ENCODE measurements at regions not wholly inside any gene's neighbourhood (a gene's known extent, or its start where the extent isn't known, plus 50 kb on each side); places are given as distances from the start of the nearest gene placed in this dataset.
"Not testable (repeated sequence)": the region's sequence is repeated elsewhere in the genome, so short reads cannot be mapped to it uniquely, and the experiment has no call there.

DNA sequence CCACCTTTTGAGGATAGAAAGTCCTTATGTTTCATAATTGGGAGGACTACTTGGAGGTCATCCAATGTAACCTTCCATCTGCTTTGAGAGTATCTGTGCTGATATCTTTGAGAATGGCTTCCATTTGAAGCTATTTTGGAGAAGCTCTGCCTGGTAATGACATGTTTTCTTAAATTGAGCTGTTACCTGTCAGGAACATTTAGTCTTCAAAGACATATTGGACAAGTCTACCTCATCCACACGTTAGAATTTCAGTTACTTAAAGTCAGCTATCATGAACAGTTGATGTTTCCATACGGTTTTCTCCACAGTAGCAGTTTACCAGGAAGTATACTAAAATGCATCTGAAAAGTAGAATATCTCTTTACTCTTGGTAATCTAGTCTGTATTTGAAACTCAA is 318.5 kb downstream of the EDEM1 start:
- ATAC-seq (no peak), DNase-seq (no peak)
- Histone ChIP-seq H3K4me1 (no peaks in the 10 kb centered on the region), H3K36me3 (no peaks in the 10 kb centered on the region), H3K4me3 (no peak overlapping the region), H3K27me3 (no peaks in the 10 kb centered on the region), H3K9me3 (peaks cover 0 to 31% of the 10 kb centered on the region in 2 donors), H3K27ac (no peak overlapping the region)
- TF ChIP-seq, protein P1, sequence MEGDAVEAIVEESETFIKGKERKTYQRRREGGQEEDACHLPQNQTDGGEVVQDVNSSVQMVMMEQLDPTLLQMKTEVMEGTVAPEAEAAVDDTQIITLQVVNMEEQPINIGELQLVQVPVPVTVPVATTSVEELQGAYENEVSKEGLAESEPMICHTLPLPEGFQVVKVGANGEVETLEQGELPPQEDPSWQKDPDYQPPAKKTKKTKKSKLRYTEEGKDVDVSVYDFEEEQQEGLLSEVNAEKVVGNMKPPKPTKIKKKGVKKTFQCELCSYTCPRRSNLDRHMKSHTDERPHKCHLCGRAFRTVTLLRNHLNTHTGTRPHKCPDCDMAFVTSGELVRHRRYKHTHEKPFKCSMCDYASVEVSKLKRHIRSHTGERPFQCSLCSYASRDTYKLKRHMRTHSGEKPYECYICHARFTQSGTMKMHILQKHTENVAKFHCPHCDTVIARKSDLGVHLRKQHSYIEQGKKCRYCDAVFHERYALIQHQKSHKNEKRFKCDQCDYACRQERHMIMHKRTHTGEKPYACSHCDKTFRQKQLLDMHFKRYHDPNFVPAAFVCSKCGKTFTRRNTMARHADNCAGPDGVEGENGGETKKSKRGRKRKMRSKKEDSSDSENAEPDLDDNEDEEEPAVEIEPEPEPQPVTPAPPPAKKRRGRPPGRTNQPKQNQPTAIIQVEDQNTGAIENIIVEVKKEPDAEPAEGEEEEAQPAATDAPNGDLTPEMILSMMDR (IDR thresholded peaks at IDR 0.05) = no peak
- intact Hi-C loops (cut with DNase I) = no loop called here

DNA sequence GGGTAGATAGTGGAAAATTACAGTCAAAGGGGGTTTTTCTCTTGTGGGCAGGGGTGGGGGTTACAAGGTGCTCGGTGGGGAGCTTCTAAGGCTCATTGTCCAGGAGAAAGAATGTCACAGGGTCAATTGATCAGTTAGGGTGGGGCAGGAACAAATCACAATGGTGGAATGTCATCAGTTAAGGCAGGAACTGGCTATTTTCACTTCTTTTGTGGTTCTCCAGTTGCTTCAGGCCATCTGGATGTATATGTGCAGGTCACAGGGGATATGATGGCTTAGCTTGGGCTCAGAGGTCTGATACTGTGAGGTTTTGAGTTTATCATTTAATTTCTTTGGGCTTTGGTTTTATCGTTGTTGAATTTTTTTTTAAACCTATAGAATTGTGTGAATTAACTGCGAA is 321.4 kb downstream of the EDEM1 start:
- intact Hi-C loops (cut with DNase I); DNase-seq; H3K4me1 ChIP-seq; H3K36me3 ChIP-seq; H3K4me3 ChIP-seq; H3K27ac ChIP-seq; H3K27me3 ChIP-seq; ATAC-seq: not testable (repeated sequence)
- peaks cover 0 to 47% of the 10 kb centered on the region in 2 donors for H3K9me3 ChIP-seq

DNA sequence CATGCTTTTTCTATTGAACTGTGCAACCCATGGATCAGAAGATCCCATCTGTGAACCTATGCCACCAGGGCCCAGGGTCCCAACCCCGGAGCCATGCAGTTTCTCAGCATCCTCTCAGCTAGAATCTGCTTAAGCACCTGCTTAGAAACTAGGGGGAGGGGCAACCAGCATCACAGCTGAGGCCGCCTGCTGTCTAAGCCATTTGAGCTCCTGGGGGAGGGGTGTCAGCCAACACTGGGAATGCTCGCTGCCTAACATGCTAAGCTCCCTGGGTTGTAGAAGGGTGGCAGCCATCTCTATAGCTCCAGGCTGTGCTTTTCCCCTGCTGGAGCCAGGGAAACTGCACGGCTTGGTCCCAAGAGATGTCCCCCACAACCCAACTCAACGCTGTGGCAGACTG is 322.8 kb downstream of the EDEM1 start:
- TF ChIP-seq, protein P1 (IDR thresholded peaks at IDR 0.05) = no peak
- ATAC-seq = no peak
- H3K9me3 ChIP-seq = peaks cover 0 to 57% of the 10 kb centered on the region in 2 donors
- no peaks in the 10 kb centered on the region for H3K36me3 ChIP-seq
- H3K4me1 ChIP-seq = no peaks in the 10 kb centered on the region
- intact Hi-C loops (cut with DNase I) = no loop called here
- H3K27me3 ChIP-seq = no peaks in the 10 kb centered on the region
- H3K27ac ChIP-seq = no peak overlapping the region
- no peak for DNase-seq
- no peak overlapping the region for H3K4me3 ChIP-seq

DNA sequence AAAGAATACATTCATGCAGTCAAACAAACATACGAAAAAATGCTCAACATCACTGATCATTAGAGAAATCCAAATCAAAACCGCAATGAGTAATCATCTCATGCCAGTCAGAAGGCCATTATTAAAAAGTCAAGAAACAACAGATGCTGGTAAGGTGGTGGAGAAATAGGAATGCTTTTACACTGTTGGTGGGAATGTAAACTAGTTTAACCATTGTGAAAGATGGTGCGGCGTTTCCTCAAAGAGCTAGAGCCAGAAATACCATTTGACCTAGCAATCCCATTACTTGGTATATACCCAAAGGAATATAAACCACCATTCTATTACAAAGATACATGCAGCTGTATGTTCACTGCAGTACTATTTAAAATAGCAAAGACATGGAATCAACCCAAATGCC is 330.4 kb downstream of the EDEM1 start:
- H3K4me3 ChIP-seq = no peak overlapping the region

DNA sequence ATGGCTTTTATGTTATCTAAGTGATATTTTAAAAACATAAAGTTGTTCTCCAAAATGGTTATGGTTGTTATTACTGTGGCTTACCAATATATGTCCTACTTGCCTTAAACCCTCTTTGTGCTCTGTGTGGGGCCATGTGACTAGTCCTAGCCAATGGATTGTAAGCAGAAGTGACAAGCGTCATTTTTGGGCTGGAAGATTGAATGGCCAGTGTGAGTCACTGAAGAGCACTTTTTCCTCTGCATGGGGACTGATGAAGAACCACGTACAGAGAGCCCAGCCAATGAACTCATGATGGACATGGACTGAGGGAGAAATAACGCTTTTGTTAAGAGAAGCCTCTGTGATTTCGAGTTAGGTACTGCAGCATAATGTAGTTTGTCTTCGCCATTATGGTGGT is 332.7 kb downstream of the EDEM1 start:
- Histone ChIP-seq H3K36me3 (no peaks in the 10 kb centered on the region), H3K4me3 (no peak overlapping the region), H3K27me3 (no peaks in the 10 kb centered on the region), H3K27ac (no peak overlapping the region), H3K4me1 (no peaks in the 10 kb centered on the region), H3K9me3 (peaks cover 0 to 8% of the 10 kb centered on the region in 2 donors)
- ATAC-seq = no peak
- intact Hi-C loops (cut with DNase I) = no loop called here
- no peak for DNase-seq
- TF ChIP-seq, protein P1 (IDR thresholded peaks at IDR 0.05) = no peak

More for the DNA sequence above, 330.4 kb downstream of the EDEM1 start:
- Histone ChIP-seq H3K4me1 (no peaks in the 10 kb centered on the region), H3K9me3 (peaks cover 0 to 23% of the 10 kb centered on the region in 2 donors), H3K36me3 (no peaks in the 10 kb centered on the region), H3K27ac (no peak overlapping the region), H3K27me3 (no peaks in the 10 kb centered on the region)
- no peak for ATAC-seq
- DNase-seq = no peak
- TF ChIP-seq, protein P1 (IDR thresholded peaks at IDR 0.05) = no peak
- intact Hi-C loops (cut with DNase I) = no loop called here

DNA sequence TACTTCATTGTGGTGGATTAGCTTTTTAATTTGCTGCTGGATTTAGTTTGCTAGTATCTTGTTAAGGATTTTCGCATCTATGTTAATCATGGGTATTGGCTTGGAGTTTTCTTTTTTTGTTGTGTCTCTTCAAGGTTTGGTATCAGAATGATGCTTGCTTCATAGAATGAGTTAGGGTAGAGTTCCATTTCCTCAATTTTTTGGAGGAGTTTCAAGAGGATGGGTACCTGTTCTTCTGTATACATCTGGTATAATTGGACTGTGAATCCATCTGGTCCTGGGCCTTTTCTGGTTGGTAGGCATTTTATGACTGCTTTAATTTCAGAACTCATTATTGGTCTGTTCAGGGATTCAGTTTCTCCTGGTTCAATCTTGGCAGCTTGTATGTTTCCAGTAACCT is 335.6 kb downstream of the EDEM1 start:
- TF ChIP-seq, protein P1 (IDR thresholded peaks at IDR 0.05) = no peak
- H3K4me3 ChIP-seq = no peak overlapping the region
- H3K9me3 ChIP-seq = peaks cover 0 to 3% of the 10 kb centered on the region in 2 donors
- no peak for ATAC-seq
- H3K4me1 ChIP-seq = no peaks in the 10 kb centered on the region
- H3K27me3 ChIP-seq = no peaks in the 10 kb centered on the region
- no peak for DNase-seq
- H3K27ac ChIP-seq = no peak overlapping the region
- intact Hi-C loops (cut with DNase I) = no loop called here
- H3K36me3 ChIP-seq = no peaks in the 10 kb centered on the region
